GM18502 (cell line): ENCODE measurements at regions not wholly inside any gene's neighbourhood (a gene's known extent, or its start where the extent isn't known, plus 50 kb on each side); places are given as distances from the start of the nearest gene placed in this dataset.

Experiments used
- ATAC-seq: cut with Tn5 transposase; IDR thresholded peaks from one replicate; pipeline ENCODE4 v1.9.1; 2021; ENCODE audit warnings: mild to moderate bottlenecking; ENCODE audit not compliant: unreplicated experiment, poor library complexity

DNA sequence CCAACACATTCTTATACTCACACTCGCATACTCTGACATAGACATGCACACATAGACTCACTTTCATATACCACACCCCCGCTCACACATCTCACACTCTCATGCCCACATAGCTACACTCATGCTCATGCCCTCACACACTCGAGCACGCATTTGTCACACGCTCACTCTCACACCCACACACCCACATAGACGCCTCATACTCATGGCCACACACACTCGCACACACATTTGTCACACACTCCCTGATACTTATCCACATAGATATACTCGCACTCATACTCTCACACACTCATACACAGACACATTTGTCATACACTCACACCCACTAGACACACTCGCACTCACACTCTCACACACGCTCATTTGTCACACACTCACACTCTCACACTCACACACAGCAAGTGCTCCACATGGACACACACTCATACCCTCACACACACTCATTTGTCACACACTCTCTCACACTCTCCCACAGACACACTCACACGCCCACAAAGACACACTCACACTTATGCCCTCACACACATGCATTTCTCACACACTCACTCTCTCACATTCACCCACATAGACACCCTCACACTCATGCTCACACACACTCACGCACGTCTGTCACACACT, 50.9 kb downstream of the TNP1 start:
- no peak for ATAC-seq

DNA sequence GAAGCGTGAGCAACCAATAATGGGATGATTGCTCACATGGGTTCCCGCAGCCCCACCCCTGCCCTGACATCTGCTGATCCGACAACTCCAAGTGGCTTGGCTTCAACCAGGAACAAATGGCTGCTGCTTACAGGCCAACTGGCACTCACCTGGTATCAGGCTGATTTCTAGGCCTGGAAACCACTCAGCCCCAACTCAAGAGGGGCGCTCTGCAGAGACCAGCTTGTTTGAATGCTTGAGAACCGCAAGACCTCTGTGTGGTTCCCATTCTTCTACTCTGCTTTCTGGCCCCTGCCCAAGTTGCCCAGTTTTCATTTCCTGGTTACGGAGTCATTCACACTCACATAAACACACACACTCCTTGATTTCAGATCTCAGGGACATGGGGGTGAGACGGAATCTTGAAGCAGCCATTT, 52.0 kb downstream of the TNP1 start:
- ATAC-seq = no peak

DNA sequence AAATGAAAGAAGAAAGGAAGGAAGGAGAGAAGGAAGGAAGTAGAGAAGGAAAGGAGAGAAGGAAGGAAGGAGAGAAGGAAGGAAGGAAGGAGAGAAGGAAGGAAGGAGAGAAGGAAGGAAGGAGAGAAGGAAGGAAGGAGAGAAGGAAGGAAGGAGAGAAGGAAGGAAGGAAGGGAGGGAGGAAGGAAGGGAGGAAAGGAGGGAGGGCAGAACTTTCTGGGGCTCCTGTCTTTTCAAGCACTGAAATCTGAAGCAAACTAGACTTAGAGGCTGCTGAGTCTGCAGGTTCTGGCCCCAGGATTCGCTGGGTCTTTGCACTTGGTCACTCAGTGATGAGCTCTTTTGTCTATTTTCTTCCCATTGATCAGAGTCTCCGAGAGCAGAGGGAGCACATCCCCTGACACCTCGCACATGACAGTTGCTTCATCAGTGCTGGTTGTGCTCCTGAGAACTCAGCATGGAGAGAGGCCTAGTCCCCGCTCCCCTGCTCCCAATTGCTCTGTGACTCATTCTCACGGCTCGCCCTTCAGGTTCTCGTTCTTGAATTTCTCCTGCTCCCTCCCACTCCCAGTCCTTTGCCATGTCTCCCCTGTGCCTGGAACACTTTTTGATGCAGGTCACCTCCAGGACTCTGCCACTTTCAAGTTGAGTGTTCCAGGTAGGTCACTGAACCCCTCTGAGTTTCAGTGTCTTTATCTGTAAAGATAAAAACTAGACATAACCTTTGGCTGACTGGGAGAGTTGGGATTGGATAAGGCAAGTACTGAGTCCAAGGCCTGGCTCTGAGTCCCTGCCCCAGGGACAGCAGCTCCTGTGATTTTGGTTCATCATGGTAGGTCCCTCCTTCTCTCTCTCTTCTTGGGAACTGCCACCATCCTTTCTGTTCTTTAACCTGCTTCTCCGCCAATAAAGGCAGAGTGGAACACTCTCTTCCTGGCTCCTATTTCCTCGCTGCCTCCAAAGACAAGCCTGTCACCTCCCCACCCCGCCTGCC, 55.2 kb downstream of the TNP1 start:
- no peak for ATAC-seq

DNA sequence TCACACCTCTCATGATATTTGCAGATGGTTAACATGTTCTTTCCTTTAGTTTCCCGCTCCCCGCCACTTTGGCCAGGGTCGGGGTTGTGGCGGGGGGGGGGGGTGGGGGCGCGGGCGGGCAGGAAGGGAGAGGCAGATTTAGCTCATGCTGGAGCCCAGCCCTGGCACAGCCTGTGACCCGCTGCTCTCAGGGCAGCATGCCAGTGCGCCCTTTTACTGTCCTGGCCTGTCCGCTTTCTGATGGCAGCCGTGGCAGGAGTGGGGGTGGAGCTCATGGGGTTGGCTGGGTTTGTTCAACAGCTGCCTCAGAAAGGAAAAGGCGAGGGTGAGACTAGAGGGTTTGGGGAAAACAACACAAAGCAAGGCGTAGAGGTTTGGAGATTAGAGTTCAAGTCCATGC, 56.1 kb downstream of the TNP1 start:
- ATAC-seq = no peak

DNA sequence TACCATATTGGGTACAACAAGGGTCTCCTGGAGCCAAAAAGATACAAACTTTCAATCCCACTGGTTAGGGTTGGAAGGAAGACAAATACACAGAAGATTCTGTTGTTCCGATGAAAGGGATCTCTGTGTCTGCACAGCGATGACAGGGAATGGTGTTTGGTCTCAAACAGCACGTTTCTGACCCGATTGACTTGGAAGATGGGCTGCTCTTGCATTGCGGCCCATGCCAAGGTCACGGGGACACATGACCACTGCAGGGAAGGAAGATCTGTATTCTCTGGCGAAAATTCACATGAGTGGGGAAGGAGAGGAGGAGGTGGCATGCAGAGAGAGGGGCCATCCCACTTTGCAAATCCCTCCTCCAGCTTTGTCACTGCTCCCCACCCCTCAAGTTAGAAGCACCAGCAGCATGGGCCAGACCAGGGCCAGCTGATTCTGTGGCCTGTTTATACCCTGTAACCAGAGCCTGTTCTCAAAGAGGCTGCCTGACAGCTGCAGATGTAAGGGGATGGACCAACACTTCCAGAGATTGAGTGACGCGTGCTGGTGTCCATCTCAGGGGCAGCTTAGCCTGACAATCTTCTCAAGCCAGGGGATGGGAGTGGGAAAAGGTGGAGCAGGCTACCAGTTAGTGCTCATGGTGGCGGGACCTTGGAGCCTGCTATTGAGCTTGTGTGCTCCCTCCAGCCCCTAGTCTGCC, 57.2 kb downstream of the TNP1 start:
- no peak for ATAC-seq

DNA sequence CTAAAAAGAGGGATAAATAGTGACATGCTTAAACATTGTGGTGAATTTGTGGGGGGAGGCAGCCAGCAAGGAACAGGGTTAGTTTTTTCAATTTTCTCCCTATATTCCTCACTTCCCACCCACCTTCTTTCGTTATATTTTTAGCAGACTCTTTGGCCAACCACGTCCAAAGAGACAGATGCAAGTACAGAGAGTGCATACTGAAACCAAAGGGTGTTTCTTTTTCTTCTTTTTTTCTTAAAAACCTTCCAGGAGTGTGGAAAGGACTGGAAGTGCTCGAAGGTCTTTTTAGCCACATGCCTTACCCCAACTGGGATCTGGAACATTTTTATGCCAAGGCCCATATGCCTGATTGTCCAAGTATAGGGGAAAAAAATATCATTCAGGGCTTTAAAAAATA, 59.0 kb downstream of the TNP1 start:
- no peak for ATAC-seq

DNA sequence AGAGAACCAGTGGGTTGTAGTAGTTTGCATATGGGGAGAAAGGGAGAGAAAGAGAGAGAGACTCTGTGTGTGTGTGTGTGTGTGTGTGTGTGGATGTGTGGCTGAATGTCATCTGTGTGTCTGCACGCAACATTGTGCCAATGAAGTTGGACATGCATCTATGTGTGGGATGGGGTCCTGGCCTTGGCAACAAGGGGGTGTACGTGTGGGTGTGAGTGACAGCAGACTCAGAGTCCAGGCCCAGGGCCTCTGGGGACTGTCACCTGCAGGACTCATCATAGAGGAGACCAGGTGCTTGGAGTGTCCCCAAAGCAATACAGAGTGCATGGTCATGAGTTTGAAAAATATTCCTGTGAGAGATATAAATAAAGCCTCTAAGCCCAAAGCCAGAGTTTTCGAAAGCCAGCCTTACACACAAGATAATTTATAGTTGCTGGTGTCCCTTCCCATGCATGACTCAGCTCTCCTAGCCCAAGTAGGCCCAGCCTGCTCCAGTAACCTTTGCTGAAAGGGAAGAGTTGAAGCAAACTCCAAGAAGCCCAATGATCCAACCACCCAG, 59.9 kb downstream of the TNP1 start:
- no peak for ATAC-seq

DNA sequence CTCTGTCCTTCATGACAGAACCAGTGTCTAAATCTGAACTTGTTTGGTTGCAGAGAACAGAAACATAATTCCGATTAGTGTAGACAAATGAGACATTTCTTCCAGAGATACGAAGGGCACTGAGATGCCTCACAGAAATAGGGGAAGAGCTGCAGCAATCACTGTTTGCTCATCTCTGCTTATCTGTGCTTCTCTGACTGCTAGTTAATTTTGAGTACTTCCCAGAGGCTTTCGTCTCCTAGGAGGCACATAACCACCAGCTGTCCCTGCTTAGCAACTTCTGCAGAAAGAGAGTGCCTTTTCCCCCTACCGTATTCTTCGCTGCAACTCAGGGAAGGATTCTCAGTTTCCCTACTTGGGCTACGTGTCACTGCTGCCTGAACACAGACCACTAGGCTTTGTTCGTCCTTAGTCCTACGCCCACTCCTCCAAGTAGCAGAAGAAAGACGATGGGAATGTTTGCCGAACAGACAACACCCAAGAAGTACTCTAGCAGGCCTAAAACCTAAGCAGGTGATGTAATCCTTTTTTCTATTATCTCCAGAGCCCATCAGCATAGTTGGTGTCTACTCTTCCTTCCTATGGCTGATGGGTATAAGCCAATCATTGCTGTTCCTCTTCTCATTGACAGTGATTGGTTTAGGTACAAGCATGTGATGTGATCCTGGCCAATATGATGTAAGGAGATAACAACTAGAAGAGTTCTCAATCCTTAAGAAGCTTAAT, 63.6 kb downstream of the TNP1 start:
- ATAC-seq = no peak

DNA sequence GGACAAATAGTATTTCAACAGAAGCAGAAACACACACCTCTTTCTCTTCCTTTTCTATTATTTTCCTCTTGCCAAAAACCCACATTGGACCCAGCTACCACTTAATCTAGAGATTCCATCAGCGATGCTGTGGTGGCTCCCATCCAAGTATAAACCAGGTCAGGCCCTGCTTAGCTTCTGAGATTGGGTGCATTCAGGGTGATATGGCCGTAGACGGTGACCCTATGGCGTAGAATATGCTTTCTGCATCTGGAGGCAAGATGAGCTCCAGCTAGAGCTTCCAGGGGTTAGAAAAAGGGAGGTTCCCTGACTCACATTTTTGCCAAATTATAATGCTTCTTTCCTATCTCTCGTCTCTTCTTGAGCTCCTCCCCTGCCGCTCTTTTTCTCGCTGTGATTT, 66.5 kb downstream of the TNP1 start:
- ATAC-seq = no peak

DNA sequence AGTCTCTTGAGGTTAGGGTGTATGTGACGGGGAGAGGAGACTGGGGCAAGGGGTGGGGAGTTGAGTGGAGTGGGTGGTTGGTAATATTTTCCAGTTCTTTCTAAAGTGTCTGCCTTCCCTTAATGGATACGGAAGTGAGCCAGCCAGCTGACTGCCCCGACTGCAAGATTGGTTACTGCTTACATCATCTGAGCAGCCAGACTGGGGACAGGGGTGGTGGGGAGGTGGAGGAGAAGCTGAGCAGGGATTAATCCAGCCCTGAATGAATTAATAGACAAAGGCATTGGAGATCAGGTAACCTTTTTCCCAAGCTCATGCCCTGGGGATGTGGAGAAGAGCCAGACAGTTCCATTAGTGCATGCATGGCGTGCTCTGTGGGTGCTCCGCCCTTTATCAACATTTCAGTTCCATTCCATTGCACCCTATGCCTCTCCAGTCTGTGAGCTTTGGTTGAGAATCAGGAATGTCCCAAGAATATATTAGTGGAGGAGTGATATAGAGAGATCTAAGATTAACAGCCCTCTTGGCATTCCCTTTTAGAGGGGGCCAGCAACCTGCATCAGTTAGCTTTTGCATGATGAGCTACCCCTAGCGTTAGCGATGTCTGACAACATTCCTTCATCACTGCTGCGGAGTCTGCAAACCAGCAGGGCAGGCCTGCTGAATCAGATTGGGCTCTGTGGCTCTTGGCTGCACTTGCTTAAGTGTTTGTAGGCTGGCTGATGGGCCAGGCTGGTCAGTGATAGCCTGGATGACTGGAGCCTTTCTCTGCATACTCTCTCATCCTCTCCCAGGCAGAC, 67.4 kb downstream of the TNP1 start:
- no peak for ATAC-seq

DNA sequence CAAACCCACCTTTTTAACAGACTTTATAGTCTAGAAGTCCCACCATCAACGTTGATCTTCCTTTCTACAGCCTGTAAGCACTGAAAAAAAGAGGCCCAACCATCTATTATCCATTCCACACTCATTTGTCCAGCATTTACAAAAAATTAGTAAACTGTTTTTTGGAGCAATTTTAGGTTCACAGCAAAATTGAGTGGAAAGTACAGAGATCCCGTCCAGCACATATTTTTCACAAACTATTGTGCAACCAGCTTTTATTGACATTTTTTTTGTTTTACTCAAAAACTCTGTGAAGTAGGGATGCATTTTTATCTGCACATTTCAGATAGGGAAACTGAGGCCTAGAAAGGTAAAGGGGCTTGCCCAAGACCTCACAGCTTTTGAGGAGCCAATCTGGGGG, 68.6 kb downstream of the TNP1 start:
- ATAC-seq = no peak

DNA sequence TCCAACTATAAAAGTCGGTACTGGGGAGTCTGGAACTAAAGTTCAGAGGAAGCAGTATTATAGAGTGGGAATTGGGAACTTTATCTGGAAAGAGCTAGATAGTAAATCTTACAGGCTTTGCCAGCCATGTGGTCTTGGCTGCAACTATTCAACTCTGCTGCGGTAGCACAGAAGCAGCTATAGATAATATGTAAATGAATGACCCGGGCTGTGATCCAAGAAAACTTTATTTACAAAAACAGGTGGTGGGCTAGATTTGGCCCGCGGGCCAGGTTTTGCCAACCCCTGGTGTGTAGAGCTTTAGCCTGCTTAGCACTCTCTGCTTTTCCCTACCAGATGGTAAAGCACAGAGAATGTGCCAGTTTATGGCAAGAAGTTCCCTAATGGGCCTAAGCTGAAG, 70.8 kb downstream of the TNP1 start:
- no peak for ATAC-seq

DNA sequence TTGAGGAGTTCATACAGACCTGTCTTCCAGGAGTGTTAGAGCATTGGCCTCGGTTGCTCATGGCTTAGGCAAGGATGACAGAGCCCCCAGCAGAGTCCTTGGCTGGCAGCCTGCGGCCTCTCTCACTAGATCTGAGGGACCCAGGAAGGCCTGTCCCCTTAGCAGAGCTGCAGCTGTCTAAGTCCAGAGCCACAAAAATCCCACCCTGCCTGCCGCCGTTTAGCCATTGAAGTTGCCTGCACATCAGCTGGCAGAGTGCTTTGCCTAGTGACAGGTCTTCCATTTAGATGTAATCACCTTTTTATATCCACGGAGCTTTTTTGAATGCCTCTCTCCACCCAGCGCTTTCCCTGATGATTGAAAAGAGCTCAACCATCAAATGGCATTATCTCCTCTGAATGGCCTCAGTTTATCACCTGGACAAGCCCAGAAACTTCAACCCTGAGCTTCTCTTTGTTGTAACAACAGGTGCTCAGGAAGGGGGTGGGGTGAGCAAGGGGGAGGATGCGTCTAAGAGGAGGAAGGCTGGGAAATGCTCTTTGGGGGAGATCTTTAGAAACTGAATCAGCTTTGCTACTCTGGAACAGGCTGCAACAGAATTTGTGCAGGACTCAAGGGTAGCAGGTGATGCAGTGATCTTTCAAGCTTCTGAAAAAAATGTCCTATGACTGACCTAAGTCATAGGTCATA, 71.9 kb downstream of the TNP1 start:
- ATAC-seq = no peak

DNA sequence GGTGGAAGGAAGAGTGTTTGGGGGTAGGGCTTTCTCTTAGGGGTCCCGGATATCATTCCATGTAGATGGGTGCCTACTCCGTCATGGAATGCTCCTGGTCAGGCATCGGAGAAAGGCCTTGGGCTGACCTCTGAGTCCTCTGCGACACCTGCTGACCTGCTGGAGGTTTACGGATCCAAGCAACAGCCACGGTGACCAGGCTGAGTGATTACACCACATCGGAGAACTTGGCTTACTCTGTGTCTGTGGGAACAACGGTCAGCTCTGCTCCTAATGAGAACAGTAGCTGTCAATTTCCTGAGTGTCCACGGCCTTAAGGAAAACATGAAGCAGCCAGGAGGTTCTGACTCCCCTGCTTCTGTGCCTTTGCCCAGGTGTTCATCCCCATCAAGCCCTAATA, 73.2 kb downstream of the TNP1 start:
- ATAC-seq = no peak

DNA sequence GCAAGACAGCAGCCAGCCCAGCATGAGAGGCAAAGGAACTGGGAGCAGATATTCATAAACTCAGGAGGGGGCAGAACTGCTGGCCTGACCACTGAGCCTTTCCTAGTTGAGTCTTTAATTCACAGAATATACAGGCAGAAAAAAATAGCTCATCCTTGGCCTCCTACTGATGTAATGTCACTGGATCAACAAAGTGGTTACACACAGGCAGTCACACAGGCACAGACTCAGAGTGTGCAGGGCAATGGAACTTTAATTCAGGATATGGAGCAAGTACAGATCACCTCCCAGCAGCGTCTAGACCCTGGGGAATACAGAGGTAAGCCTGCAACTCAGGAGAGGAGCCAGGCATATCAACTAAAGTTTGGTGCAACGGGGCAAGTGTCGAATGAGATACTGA, 75.4 kb downstream of the TNP1 start:
- no peak for ATAC-seq

DNA sequence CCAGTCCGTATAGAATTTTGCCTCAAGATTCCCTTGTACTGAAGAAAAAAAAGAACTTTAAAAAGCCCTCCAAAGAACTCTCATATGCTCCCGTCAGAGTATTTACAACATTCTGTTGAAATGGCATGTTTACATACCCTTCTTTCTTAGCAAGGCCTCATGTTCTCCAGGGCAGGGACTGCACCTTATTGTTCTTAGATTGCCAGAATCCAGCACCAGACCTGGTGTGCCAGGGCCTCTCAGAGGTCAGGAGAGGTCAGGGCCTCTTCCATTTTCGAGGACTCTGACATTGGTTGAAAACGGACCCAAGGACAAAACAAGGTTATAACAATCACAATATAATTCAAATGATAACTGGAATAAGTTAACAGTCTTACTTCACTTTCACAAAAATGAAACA, 78.2 kb downstream of the TNP1 start:
- no peak for ATAC-seq

DNA sequence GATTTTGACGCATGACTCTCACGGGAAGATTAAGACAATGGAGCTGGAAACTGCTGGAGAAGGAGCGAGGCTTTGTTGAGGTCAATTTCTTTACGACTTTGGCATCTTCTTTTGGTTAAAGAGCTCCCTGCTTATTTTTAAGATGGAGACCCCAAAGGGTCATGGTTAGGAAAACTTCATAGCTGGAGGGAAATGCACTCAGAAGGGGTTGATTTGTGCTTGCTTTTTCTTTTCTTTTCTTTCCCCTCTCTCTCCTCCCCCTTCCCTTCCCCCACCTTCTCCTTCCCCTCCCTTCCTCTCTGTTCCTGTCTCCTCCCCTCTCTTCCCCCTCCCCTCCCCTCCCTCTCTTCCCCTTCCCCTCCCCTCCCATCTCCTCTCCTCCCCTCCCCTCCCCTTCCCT, 79.0 kb downstream of the TNP1 start:
- no peak for ATAC-seq

DNA sequence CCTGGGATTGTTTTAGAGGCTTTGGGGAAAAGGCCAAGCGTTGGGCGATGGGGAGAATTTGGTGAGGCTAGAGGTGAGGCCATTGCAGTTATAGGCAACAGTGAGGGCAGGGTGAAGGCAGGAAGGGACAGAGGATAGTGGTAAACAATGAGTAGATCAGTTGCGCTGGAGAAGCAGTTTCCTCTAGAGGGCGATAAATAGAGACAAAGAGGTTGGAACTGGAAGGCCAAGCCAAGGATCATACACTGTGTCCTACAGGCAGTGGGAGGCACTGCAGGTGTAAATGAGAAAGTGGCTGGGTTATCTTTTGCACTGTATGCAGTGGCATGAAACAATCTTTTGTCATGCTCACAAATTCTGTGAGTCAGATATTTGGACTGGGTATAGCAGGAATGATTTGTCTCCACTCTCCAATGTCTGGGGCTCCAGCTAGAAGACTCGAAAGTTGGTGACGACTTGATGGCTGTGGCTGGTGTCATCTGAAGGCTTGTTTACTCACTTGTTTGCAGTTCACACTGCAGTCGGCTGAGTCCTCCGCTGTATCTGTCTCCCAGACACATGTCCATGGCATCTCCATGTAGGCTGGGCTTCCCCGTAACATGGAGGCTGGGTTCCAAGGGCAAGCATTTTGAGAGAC, 82.1 kb downstream of the TNP1 start:
- ATAC-seq = peak; percentile 94
